H9 (cell line): ENCODE measurements at regions not wholly inside any gene's neighbourhood (a gene's known extent, or its start where the extent isn't known, plus 50 kb on each side); places are given as distances from the start of the nearest gene placed in this dataset.

ENCODE experiments used
- DNase-seq: peaks from one replicate; pipeline ENCODE4 v3.0.0-alpha.2; 2017
- H2AFZ ChIP-seq: one replicate; pipeline ENCODE4 v1.6.1; 2013; ENCODE audit warnings: mild to moderate bottlenecking, low read length, control low read depth, moderate library complexity
- H2AK5ac ChIP-seq: 2 replicates; pipeline ENCODE4 v1.6.1; 2013; ENCODE audit warnings: low read length, control low read depth, mixed read lengths; ENCODE audit not compliant: insufficient read length
- H2BK120ac ChIP-seq: one replicate; pipeline ENCODE4 v1.6.1; 2013; ENCODE audit warnings: low read depth, mild to moderate bottlenecking, low read length, control low read depth, inconsistent platforms; ENCODE audit not compliant: poor library complexity, severe bottlenecking
- H2BK12ac ChIP-seq: 2 replicates; pipeline ENCODE4 v1.6.1; 2013; ENCODE audit warnings: low read length, control low read depth, mixed read lengths, low read depth; ENCODE audit not compliant: insufficient read length
- H2BK15ac ChIP-seq: 2 replicates; pipeline ENCODE4 v1.6.1; 2013; ENCODE audit warnings: low read depth, low read length, control low read depth
- H2BK20ac ChIP-seq: one replicate; pipeline ENCODE4 v1.6.1; 2013; ENCODE audit warnings: low read depth, mild to moderate bottlenecking, low read length, control low read depth, inconsistent platforms; ENCODE audit not compliant: poor library complexity, severe bottlenecking
- H2BK5ac ChIP-seq: 2 replicates; pipeline ENCODE4 v1.6.1; 2013; ENCODE audit warnings: low read length, control low read depth, mixed read lengths; ENCODE audit not compliant: insufficient read length
- H3K14ac ChIP-seq: 2 replicates; pipeline ENCODE4 v1.6.1; 2013; ENCODE audit warnings: low read length, control low read depth; ENCODE audit not compliant: insufficient read depth
- H3K18ac ChIP-seq: 2 replicates; pipeline ENCODE4 v1.6.1; 2013; ENCODE audit warnings: low read depth, mild to moderate bottlenecking, mixed read lengths, low read length, control low read depth; ENCODE audit not compliant: insufficient read length
- H3K23ac ChIP-seq: 2 replicates; pipeline ENCODE4 v1.6.1; 2013; ENCODE audit warnings: low read length, control low read depth, mixed read lengths, low read depth; ENCODE audit not compliant: insufficient read length
- H3K23me2 ChIP-seq: 2 replicates; pipeline ENCODE4 v1.6.1; 2013; ENCODE audit warnings: low read depth, mild to moderate bottlenecking, mixed read lengths, low read length, control low read depth; ENCODE audit not compliant: insufficient read length, poor library complexity, severe bottlenecking
- H3K27ac ChIP-seq: 2 replicates; pipeline ENCODE4 v1.5.1; 2013; ENCODE audit warnings: low read length, control low read depth, mixed read lengths, low read depth; ENCODE audit not compliant: insufficient read length
- H3K27me3 ChIP-seq: 2 replicates; pipeline ENCODE4 v1.6.1; 2013; ENCODE audit warnings: low read length, control low read depth, inconsistent platforms; ENCODE audit not compliant: insufficient read depth
- H3K4ac ChIP-seq: 2 replicates; pipeline ENCODE4 v1.6.1; 2013; ENCODE audit warnings: low read depth, mild to moderate bottlenecking, control low read depth, inconsistent platforms, low read length, moderate library complexity
- H3K4me1 ChIP-seq: 2 replicates; pipeline ENCODE4 v1.6.1; 2013; ENCODE audit warnings: low read length, control low read depth, inconsistent platforms; ENCODE audit not compliant: insufficient read depth
- H3K4me2 ChIP-seq: 2 replicates; pipeline ENCODE4 v1.6.1; 2013; ENCODE audit warnings: low read length, control low read depth, mixed read lengths; ENCODE audit not compliant: insufficient read length, insufficient read depth
- H3K56ac ChIP-seq: 2 replicates; pipeline ENCODE4 v1.6.1; 2013; ENCODE audit warnings: low read depth, mild to moderate bottlenecking, mixed read lengths, low read length, control low read depth; ENCODE audit not compliant: insufficient read length
- H3K79me1 ChIP-seq: 2 replicates; pipeline ENCODE4 v1.6.1; 2013; ENCODE audit warnings: low read depth, mild to moderate bottlenecking, moderate library complexity, low read length, control low read depth, inconsistent platforms; ENCODE audit not compliant: insufficient read depth, poor library complexity, severe bottlenecking
- H3K79me2 ChIP-seq: 2 replicates; pipeline ENCODE4 v1.6.1; 2013; ENCODE audit warnings: low read length, control low read depth, inconsistent platforms; ENCODE audit not compliant: insufficient read depth
- H3K9ac ChIP-seq: 2 replicates; pipeline ENCODE4 v1.6.1; 2013; ENCODE audit warnings: low read length, control low read depth, mixed read lengths; ENCODE audit not compliant: insufficient read length; ENCODE audit errors: extremely low read depth
- H3K9me3 ChIP-seq: one replicate; pipeline ENCODE4 v1.6.1; 2013; ENCODE audit warnings: low read depth, low read length, inconsistent platforms; ENCODE audit not compliant: control insufficient read depth
- H3T11ph ChIP-seq: one replicate; pipeline ENCODE4 v1.6.1; 2013; ENCODE audit warnings: mild to moderate bottlenecking, low read length, control low read depth, inconsistent platforms
- H4K20me1 ChIP-seq: one replicate; pipeline ENCODE4 v1.6.1; 2013; ENCODE audit not compliant: control insufficient read depth, insufficient read length, insufficient read depth
- H4K5ac ChIP-seq: 2 replicates; pipeline ENCODE4 v1.6.1; 2013; ENCODE audit warnings: low read depth, mild to moderate bottlenecking, mixed read lengths, low read length, control low read depth; ENCODE audit not compliant: insufficient read length
- H4K8ac ChIP-seq: replicated peaks from 2 replicates; pipeline ENCODE4 v1.6.1; 2013; ENCODE audit warnings: low read length, control low read depth, mixed read lengths, low read depth; ENCODE audit not compliant: insufficient read length
- H4K91ac ChIP-seq: 2 replicates; pipeline ENCODE4 v1.6.1; 2013; ENCODE audit warnings: low read depth, mild to moderate bottlenecking, moderate library complexity, mixed read lengths, low read length, control low read depth; ENCODE audit not compliant: insufficient read length
- H3K27ac Mint-ChIP-seq, 3 experiments: 2 replicates in 2 of 3; 3 replicates in 1 of 3; pipeline ENCODE4 v1.8.0; 2020 to 2021; ENCODE audit warnings: mixed read lengths in 3 of 3, mild to moderate bottlenecking in 1 of 3, moderate library complexity in 1 of 3
- H3K27me3 Mint-ChIP-seq: 2 replicates; pipeline ENCODE4 v1.8.0; 2021; ENCODE audit warnings: low read depth, mild to moderate bottlenecking, moderate library complexity, mixed read lengths
- H3K36me3 Mint-ChIP-seq, 3 experiments: 2 replicates in 2 of 3; 3 replicates in 1 of 3; pipeline ENCODE4 v1.8.0; 2020 to 2021; ENCODE audit warnings: low read depth in 3 of 3, mixed read lengths in 3 of 3; ENCODE audit not compliant: insufficient read depth in 1 of 3
- H3K4me1 Mint-ChIP-seq, 2 experiments: 2 replicates each; pipeline ENCODE4 v1.8.0; 2020; ENCODE audit warnings: mixed read lengths in 2 of 2
- H3K4me3 Mint-ChIP-seq, 2 experiments: 2 replicates in 1 of 2; 3 replicates in 1 of 2; pipeline ENCODE4 v1.8.0; 2020 to 2021; ENCODE audit warnings: mild to moderate bottlenecking in 2 of 2, mixed read lengths in 2 of 2, moderate library complexity in 1 of 2
- H3K9me3 Mint-ChIP-seq, 2 experiments: 2 replicates in 1 of 2; 3 replicates in 1 of 2; pipeline ENCODE4 v1.8.0; 2020; ENCODE audit warnings: mild to moderate bottlenecking in 2 of 2, mixed read lengths in 2 of 2, moderate library complexity in 1 of 2
- CTCF ChIP-seq: fragments of 200-600 bp; sonication (generic); conservative IDR thresholded peaks from 3 replicates; pipeline ENCODE4 v1.8.0; 2021; ENCODE audit warnings: antibody characterized with exemption, mild to moderate bottlenecking
- WGBS: extraction: QIAGEN DNeasy Blood & Tissue Kit; methylation state at CpG from one replicate; pipeline ENCODE4 v1.1.7; 2013; ENCODE audit warnings: missing lambda C conversion rate, low lambda C conversion rate, mixed read lengths; ENCODE audit not compliant: insufficient read length; ENCODE audit errors: extremely low coverage; 5-methylcytosine and 5-hydroxymethylcytosine counted together

GRCh38 chr1:95652423-95652965 lies 418.5 kb downstream of the RWDD3 start:
- H3K36me3 Mint-ChIP-seq: no peaks in the 10 kb centered on the region
- no peak for DNase-seq
- Histone ChIP-seq H3K23ac (no peak overlapping the region), H3K79me1 (no peaks in the 10 kb centered on the region), H3K27ac (no peak overlapping the region), H2BK5ac (no peak overlapping the region), H3K56ac (no peak overlapping the region), H3K27me3 (no peaks in the 10 kb centered on the region), H4K5ac (no peak overlapping the region), H4K20me1 (no peaks in the 10 kb centered on the region), H2BK120ac (no peak overlapping the region), H2BK20ac (no peak overlapping the region), H4K91ac (no peak overlapping the region), H4K8ac (no peak overlapping the region), H3K18ac (no peak overlapping the region), H2BK12ac (no peak overlapping the region), H3K79me2 (no peaks in the 10 kb centered on the region), H3K14ac (no peak overlapping the region), H3T11ph (no peak overlapping the region), H3K9me3 (no peaks in the 10 kb centered on the region), H2AFZ (no peak overlapping the region), H3K23me2 (no peaks in the 10 kb centered on the region), H3K4ac (no peak overlapping the region), H3K4me2 (no peak overlapping the region), H2BK15ac (no peak overlapping the region), H3K4me1 (no peaks in the 10 kb centered on the region; the same call in 1 of the 2 replicates), H3K9ac (no peak overlapping the region), H2AK5ac (no peak overlapping the region)
- WGBS: no CpG with 5 or more reads among the region's 8 CpGs
- H3K27ac Mint-ChIP-seq: peak overlapping the region in 1 of 3 experiments; percentile 73; a peak in 1 of 7 replicates
- peaks cover 9 to 11% of the 10 kb centered on the region in 2 experiments for H3K4me1 Mint-ChIP-seq
- no peak overlapping the region for H3K4me3 Mint-ChIP-seq
- no peaks in the 10 kb centered on the region for H3K9me3 Mint-ChIP-seq
- no peak for TF ChIP-seq CTCF
- no peaks in the 10 kb centered on the region for H3K27me3 Mint-ChIP-seq
